ENCODE measurements at regions not wholly inside any gene's neighbourhood (a gene's known extent, or its start where the extent isn't known, plus 50 kb on each side); places are given as distances from the start of the nearest gene placed in this dataset.
"Not testable (repeated sequence)": the region's sequence is repeated elsewhere in the genome, so short reads cannot be mapped to it uniquely, and the experiment has no call there.

GRCh38 chr9:67348094-67348493 lies 355.7 kb upstream of the SPATA31A3 start:
- not testable (repeated sequence) for TF ChIP-seq CTCF, POLR2A (IDR thresholded peaks at IDR 0.05)

All from uterus (tissue), 2 donors.